ENCODE measurements at regions not wholly inside any gene's neighbourhood (a gene's known extent, or its start where the extent isn't known, plus 50 kb on each side); places are given as distances from the start of the nearest gene placed in this dataset.

DNA sequence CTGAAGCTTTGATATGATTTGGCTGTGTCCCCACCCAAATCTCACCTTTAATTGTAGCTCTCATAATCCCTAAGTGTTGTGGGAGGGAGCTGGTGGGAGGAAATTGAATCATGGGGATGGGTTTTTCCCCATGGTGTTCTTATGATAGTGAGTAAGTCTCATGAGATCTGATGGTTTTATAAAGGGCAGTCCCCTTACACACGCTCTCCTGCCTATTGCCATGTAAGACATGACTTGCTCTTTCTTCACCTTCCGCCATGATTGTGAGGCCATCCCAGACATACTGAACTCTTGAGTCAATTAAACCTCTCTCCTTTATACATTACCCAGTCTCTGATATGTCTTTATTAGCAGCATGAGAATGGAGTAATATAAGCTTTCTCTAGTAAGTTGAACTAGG lies 261.9 kb downstream of the HLX start:
- H3K4me3 ChIP-seq (ENCODE audit: insufficient read depth, low read depth, low read length) = no peak overlapping the region
- no peak overlapping the region for H2AFZ ChIP-seq (ENCODE audit: low read depth, low read length)
- no peak overlapping the region for H3K27ac Mint-ChIP-seq (ENCODE audit: unreplicated experiment)
- H3K4me1 Mint-ChIP-seq (ENCODE audit: low read depth, unreplicated experiment) = peaks cover 3% of the 10 kb centered on the region
- FAIRE-seq = no peak
- H3K79me2 ChIP-seq (ENCODE audit: insufficient read depth, low read length) = no peaks in the 10 kb centered on the region
- H3K36me3 Mint-ChIP-seq (ENCODE audit: low read depth, unreplicated experiment) = no peaks in the 10 kb centered on the region
- H3K4me3 Mint-ChIP-seq (ENCODE audit: unreplicated experiment) = no peak overlapping the region
- no peak overlapping the region for H3K27ac ChIP-seq (ENCODE audit: low read depth, low read length)
- H3K36me3 ChIP-seq (ENCODE audit: insufficient read depth, low read length) = no peaks in the 10 kb centered on the region
- H3K9ac ChIP-seq (ENCODE audit: low read length) = no peak overlapping the region
- no peak for DNase-seq (ENCODE audit: low read depth)
- no peaks in the 10 kb centered on the region for H4K20me1 ChIP-seq (ENCODE audit: insufficient read depth, low read length)
- no peak overlapping the region for H3K4me2 ChIP-seq (ENCODE audit: low read length)
- H3K9me3 Mint-ChIP-seq (ENCODE audit: unreplicated experiment) = no peaks in the 10 kb centered on the region
- TF ChIP-seq EZH2 (IDR thresholded peaks at IDR 0.05; ENCODE audit: insufficient read depth, low read length) = no peak
- TF ChIP-seq, protein P1, sequence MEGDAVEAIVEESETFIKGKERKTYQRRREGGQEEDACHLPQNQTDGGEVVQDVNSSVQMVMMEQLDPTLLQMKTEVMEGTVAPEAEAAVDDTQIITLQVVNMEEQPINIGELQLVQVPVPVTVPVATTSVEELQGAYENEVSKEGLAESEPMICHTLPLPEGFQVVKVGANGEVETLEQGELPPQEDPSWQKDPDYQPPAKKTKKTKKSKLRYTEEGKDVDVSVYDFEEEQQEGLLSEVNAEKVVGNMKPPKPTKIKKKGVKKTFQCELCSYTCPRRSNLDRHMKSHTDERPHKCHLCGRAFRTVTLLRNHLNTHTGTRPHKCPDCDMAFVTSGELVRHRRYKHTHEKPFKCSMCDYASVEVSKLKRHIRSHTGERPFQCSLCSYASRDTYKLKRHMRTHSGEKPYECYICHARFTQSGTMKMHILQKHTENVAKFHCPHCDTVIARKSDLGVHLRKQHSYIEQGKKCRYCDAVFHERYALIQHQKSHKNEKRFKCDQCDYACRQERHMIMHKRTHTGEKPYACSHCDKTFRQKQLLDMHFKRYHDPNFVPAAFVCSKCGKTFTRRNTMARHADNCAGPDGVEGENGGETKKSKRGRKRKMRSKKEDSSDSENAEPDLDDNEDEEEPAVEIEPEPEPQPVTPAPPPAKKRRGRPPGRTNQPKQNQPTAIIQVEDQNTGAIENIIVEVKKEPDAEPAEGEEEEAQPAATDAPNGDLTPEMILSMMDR (IDR thresholded peaks at IDR 0.05; ENCODE audit: insufficient read depth, low read depth, low read length) = no peak
- no peaks in the 10 kb centered on the region for H3K27me3 Mint-ChIP-seq (ENCODE audit: low read depth, unreplicated experiment)
- H3K27me3 ChIP-seq (ENCODE audit: insufficient read depth, low read length) = no peaks in the 10 kb centered on the region
- no peaks in the 10 kb centered on the region for H3K4me1 ChIP-seq (ENCODE audit: insufficient read depth, low read length)
- peaks cover 3% of the 10 kb centered on the region for H3K9me3 ChIP-seq (ENCODE audit: insufficient read depth, low read depth, low read length)

DNA sequence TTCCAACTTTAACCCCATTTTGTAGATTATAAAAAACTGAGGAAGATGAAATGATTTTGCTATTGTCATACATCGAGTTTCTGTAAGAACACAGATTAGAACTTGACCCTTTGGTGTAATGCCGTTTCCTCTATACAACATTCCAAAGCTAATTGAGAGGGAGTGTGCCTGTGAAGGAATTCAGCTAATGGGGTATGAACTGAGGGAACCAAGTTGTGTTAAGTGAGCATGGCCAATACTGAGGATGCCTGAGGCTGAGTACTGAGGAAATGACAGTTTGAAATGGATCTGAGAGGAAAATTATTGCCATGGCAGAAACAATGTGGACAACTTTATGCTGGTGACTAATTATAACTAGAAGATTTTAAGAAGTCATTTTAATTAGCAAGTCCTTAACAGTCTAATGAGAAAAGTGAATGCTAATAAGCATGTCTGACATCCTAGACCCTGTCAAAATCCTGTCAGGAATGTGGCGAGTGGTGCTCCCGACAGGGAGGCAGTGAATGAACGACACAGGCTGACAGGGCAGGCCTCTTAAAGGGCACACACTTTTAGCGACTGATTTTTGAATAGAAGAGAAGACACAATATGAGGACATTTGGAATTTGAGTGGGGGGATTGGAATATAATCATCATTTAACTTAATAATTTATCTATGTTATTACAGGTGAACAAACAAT lies 262.5 kb downstream of the HLX start:
- no peaks in the 10 kb centered on the region for H4K20me1 ChIP-seq (ENCODE audit: insufficient read depth, low read length)
- no peak overlapping the region for H3K9ac ChIP-seq (ENCODE audit: low read length)
- H3K79me2 ChIP-seq (ENCODE audit: insufficient read depth, low read length) = no peaks in the 10 kb centered on the region
- no peak for DNase-seq (ENCODE audit: low read depth)
- no peak overlapping the region for H3K4me3 ChIP-seq (ENCODE audit: insufficient read depth, low read depth, low read length)
- TF ChIP-seq EZH2 (IDR thresholded peaks at IDR 0.05; ENCODE audit: insufficient read depth, low read length) = no peak
- TF ChIP-seq, protein P1 (IDR thresholded peaks at IDR 0.05; ENCODE audit: insufficient read depth, low read depth, low read length) = no peak
- no peaks in the 10 kb centered on the region for H3K27me3 Mint-ChIP-seq (ENCODE audit: low read depth, unreplicated experiment)
- H3K4me3 Mint-ChIP-seq (ENCODE audit: unreplicated experiment) = no peak overlapping the region
- H3K36me3 Mint-ChIP-seq (ENCODE audit: low read depth, unreplicated experiment) = no peaks in the 10 kb centered on the region
- peaks cover 3% of the 10 kb centered on the region for H3K9me3 ChIP-seq (ENCODE audit: insufficient read depth, low read depth, low read length)
- H3K4me1 Mint-ChIP-seq (ENCODE audit: low read depth, unreplicated experiment) = peaks cover 3% of the 10 kb centered on the region
- H3K27ac ChIP-seq (ENCODE audit: low read depth, low read length) = no peak overlapping the region
- no peaks in the 10 kb centered on the region for H3K27me3 ChIP-seq (ENCODE audit: insufficient read depth, low read length)
- no peak for FAIRE-seq
- H3K9me3 Mint-ChIP-seq (ENCODE audit: unreplicated experiment) = no peaks in the 10 kb centered on the region
- H3K27ac Mint-ChIP-seq (ENCODE audit: unreplicated experiment) = no peak overlapping the region
- H3K36me3 ChIP-seq (ENCODE audit: insufficient read depth, low read length) = no peaks in the 10 kb centered on the region
- no peaks in the 10 kb centered on the region for H3K4me1 ChIP-seq (ENCODE audit: insufficient read depth, low read length)
- no peak overlapping the region for H3K4me2 ChIP-seq (ENCODE audit: low read length)
- no peak overlapping the region for H2AFZ ChIP-seq (ENCODE audit: low read depth, low read length)

DNA sequence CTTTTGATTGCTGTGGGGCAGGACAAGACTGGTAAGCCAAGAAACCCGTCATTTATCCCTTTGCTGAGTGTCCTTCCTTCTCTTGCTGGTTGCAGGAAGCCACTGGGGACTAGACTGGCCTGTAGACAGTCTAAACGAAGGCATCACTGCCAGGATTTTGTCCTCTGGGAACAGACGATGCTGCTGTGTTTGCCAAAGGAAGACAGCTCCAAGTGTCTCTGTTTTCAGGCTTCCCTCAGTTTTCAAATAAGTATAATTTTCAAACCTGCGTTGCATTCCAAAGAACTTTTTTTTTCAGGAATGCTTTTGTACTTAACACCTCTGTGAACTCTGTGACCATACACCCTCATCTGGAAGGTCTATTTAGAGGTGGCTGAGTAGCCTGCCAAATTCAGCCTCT lies 269.4 kb downstream of the HLX start:
- Histone ChIP-seq H3K4me1 (ENCODE audit: insufficient read depth, low read length) (no peaks in the 10 kb centered on the region), H3K27ac (ENCODE audit: low read depth, low read length) (no peak overlapping the region), H3K9me3 (ENCODE audit: insufficient read depth, low read depth, low read length) (no peaks in the 10 kb centered on the region), H2AFZ (ENCODE audit: low read depth, low read length) (no peak overlapping the region), H3K9ac (ENCODE audit: low read length) (no peak overlapping the region), H3K79me2 (ENCODE audit: insufficient read depth, low read length) (no peaks in the 10 kb centered on the region), H3K36me3 (ENCODE audit: insufficient read depth, low read length) (no peaks in the 10 kb centered on the region), H4K20me1 (ENCODE audit: insufficient read depth, low read length) (no peaks in the 10 kb centered on the region), H3K27me3 (ENCODE audit: insufficient read depth, low read length) (no peaks in the 10 kb centered on the region), H3K4me3 (ENCODE audit: insufficient read depth, low read depth, low read length) (no peak overlapping the region), H3K4me2 (ENCODE audit: low read length) (no peak overlapping the region)
- Mint-ChIP-seq H3K27me3 (ENCODE audit: low read depth, unreplicated experiment) (no peaks in the 10 kb centered on the region), H3K36me3 (ENCODE audit: low read depth, unreplicated experiment) (no peaks in the 10 kb centered on the region), H3K9me3 (ENCODE audit: unreplicated experiment) (peaks cover 3% of the 10 kb centered on the region), H3K27ac (ENCODE audit: unreplicated experiment) (no peak overlapping the region), H3K4me3 (ENCODE audit: unreplicated experiment) (no peak overlapping the region), H3K4me1 (ENCODE audit: low read depth, unreplicated experiment) (no peaks in the 10 kb centered on the region)
- DNase-seq (ENCODE audit: low read depth) = no peak
- TF ChIP-seq EZH2 (IDR thresholded peaks at IDR 0.05; ENCODE audit: insufficient read depth, low read length) = no peak
- TF ChIP-seq, protein P1 (IDR thresholded peaks at IDR 0.05; ENCODE audit: insufficient read depth, low read depth, low read length) = no peak
- no peak for FAIRE-seq

Data from astrocyte (in vitro differentiated cells and primary cell).